LoVo (cell line): ENCODE measurements at regions not wholly inside any gene's neighbourhood (a gene's known extent, or its start where the extent isn't known, plus 50 kb on each side); places are given as distances from the start of the nearest gene placed in this dataset.

ENCODE experiments used
- DNase-seq: peaks from one replicate; pipeline ENCODE4 v3.0.0-alpha.2; 2016; ENCODE audit warnings: low spot score

DNA sequence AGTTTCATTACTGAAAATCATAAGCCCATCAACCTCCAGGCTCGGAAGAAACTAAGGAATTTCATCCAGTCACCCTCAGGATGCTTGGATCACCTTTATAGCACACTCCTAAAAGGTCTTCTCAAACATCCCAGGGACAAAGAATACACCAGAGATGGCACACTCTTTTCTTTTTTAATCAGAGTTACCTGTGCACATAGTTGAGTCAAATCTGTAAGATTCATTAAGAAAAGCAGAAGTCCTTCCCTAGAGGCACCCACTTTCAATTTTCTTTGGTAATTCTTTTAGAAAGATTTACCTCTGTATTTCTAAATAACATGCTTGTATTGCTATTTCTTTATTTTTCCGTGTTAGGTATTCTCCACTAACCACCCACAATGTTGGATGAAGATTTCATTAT, 50.6 kb upstream of the IL6 start:
- DNase-seq, result no peak

- no peak for DNase-seq
These were observed 51.1 kb upstream of the IL6 start for GRCh38 chr7:22675917-22676343.

- no peak for DNase-seq
These were observed 51.6 kb upstream of the IL6 start for GRCh38 chr7:22675421-22675820.

- peak; percentile 36 for DNase-seq
These were observed 53.9 kb upstream of the IL6 start for GRCh38 chr7:22672846-22673680.

GRCh38 chr7:22671177-22671879, 55.7 kb upstream of the IL6 start:
- DNase-seq, result no peak

DNA sequence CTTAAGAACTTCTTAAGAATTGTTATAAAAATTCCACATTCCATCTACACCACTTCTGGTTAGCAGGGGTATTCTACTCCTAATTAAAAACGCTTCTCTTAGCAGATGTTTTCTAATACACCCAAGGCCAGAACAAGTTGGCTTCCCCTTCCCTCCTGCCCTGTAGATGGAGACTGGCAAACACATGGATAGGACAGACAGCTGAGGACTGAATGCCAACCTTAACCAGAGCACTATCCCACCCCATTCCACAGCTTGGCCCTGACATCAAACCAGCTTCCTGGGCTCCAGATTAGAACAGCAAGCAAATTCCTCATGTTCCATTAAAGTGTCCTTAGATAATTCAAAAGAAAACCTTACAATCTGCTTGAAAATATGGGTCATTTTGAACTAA, 56.6 kb upstream of the IL6 start:
- no peak for DNase-seq

DNA sequence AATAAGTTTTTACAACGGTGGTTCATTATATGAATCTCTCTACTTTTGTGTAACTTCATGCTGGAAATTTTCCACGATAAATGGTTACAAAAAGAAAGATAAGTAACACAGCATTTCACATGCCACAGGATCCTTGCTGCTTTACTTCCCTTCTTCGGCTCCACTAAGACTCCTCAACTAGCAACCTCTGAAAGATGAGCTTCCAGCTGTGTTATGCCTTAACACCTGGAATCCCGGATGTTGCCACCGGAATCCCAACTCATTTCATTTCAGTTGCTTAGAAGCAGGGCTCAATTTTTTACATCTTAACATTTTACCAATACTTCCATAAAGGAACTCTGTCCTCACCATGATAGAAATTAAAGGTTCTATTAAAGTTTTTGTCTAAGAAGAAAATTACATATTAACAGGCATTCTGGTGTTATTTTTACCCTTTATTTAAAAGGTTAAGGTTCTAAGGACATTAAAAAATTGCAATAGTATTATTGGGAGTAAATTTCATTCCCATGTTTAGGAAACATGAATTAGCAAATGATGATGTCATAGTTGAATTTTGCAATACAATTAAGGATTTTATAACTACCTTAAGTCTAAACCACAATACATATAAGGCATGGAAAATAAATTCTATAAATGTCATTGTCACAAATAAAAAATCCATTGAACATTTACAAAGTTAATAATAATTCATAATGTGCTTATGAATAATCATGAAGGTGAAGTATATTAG, 57.1 kb upstream of the IL6 start:
- no peak for DNase-seq

DNA sequence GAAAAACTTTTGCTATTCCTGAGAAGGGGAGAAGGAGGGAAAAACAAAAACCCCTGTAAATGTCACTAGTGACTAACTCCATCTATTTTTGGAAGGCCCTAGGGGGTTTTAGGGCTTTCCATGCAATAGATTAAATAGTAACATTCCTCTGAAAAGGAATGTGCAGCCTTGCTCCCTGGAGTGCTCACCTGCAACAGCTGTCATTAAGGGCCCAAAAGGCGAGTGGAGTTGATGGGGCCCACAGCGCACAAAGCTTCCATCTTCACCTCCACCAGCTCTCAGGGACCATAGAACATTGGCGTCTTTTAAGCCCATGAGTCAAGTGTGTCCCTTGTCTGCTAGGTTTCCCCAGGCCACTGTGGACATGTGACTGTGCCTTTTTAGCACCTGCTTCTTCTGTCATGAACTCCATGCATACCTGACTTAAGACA, 58.0 kb upstream of the IL6 start:
- no peak for DNase-seq

- peak; percentile 22 for DNase-seq
These were observed 59.3 kb upstream of the IL6 start for GRCh38 chr7:22667562-22668239.

GRCh38 chr7:22667187-22667561, 59.8 kb upstream of the IL6 start:
- no peak for DNase-seq

DNA sequence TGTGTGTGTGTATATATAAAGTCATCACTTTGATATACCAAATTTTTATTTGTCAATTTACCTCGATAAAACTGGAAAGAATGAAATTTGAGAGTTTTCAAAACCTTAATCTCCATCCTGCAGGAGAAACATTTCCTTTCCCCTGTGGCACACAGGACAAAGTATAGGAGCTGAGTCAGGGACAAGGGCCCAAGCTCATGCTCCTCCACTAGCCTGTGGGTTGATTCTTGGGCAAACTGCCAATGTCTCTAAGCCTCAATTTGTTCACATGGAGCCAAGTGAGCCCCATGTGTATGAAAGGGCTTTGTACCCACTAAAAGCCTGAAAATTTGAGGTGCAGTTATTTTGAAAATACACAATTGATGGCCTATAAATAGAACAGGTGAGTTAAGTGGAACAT, 60.3 kb upstream of the IL6 start:
- DNase-seq, result peak; percentile 14

DNA sequence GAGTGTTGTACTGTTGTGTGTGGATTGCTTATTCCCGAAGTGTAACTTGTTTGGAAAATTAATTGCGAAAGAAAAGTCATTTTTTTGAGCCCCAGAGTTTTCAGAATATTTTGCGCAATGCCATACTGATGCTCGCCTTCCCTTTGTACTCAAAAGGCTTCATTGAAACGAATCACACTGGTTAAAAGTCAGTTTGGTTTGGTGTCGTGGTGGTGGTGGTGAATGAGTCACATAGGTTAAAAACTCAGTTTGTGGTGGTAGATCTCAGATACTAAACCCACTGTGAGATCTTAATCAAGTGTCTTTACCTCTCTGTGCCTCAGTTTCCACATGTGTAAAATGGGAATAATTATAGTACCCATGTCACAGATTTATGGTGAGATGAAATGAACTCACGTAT, 61.1 kb upstream of the IL6 start:
- no peak for DNase-seq

GRCh38 chr7:22664988-22665798, 61.8 kb upstream of the IL6 start:
- DNase-seq, result no peak

GRCh38 chr7:22663721-22664120, 63.3 kb upstream of the IL6 start:
- no peak for DNase-seq

DNA sequence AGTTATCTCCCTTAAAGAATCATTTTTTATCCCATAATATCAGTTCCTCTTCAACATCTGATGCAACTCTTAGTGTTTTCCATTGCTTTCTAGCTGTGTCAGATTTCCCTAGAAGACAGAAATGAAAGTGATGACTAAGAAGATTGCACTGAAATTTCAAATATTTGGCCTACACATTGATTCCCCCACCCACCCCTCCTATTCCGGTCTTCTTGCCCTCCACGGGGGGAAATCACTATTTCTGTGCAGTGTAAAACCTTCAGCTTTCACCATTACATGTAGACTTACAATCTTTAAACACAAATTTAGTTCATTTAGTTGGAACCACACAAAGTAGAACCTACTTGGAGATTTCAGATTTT, 63.7 kb upstream of the IL6 start:
- DNase-seq, result no peak

- DNase-seq, result no peak
These were observed 64.2 kb upstream of the IL6 start for GRCh38 chr7:22662556-22663356.

GRCh38 chr7:22662036-22662435, 65.0 kb upstream of the IL6 start:
- no peak for DNase-seq

GRCh38 chr7:22660732-22661131, 66.3 kb upstream of the IL6 start:
- no peak for DNase-seq

DNA sequence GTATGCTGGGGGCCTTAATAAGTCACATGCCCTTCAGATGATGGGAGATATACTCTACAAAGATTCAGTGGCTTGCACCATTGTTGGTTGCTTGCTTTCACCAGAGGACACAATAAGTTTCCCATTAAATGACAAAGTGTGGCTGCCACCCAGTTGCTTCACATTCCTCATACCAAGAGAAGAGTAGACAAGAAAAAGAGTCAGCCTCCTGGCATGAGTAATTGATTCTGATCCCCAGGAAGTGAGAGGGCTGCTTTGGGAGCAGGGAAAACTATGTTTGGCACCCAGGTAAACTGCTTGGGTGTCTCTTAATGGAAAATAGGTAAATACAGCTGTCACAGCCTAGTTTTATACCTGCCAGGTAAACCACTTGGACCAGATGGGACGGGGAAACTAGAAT, 66.7 kb upstream of the IL6 start:
- no peak for DNase-seq

- DNase-seq, result no peak
These were observed 67.3 kb upstream of the IL6 start for GRCh38 chr7:22659741-22660140.

DNA sequence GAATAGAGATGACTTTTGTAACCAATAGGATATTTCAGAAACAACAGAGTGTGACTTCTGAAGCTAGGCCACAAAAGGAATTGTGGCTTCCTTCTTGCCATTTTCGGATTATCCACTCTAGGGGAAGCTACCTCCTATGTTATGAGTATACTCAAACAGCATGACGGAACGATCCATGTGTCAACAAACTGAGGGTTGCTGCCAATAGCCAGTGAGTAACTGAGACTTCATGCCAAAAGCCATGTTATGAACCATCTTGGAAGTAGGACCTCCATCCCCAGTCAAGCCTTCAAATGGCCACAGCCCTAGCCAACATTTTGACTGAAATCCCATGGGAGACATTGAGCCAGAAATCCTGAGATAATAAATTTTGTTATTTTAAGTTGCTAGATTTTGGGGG, 69.0 kb upstream of the IL6 start:
- DNase-seq, result no peak
